ENCODE measurements at regions not wholly inside any gene's neighbourhood (a gene's known extent, or its start where the extent isn't known, plus 50 kb on each side); places are given as distances from the start of the nearest gene placed in this dataset.
"Not testable (repeated sequence)": the region's sequence is repeated elsewhere in the genome, so short reads cannot be mapped to it uniquely, and the experiment has no call there.

DNA sequence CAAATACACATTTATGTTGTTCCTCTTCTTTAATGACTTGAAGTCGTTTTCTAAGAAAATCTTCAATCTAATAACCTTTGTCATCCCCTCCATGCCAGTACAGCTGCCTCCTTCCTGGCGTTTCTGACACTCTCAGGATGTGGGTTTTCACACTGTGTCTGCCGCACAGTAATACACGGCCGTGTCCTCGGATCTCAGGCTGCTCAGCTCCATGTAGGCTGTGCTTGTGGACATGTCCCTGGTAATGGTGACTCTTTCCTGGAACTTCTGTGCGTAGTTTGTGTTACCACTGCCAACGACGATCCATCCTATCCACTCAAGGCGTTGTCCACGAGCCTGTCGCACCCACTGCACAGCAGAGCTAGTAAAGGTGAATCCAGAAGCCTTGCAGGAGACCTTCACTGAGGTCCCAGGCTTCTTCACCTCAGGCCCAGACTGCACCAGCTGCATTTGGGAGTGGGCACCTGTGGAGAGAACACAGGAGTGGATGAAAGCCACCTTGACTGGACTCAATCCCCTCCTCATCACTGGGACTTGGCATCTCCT, 1095.9 kb downstream of the TMEM121 start:
- no peak for FAIRE-seq
- no peak for DNase-seq (ENCODE audit: insufficient read length, low spot score)

- no peak for DNase-seq (ENCODE audit: insufficient read length, low spot score)
These were observed 1098.8 kb downstream of the TMEM121 start for GRCh38 chr14:106625186-106625585.

GRCh38 chr14:106626469-106626868, 1100.1 kb downstream of the TMEM121 start:
- FAIRE-seq; DNase-seq (ENCODE audit: insufficient read length, low spot score): not testable (repeated sequence)

More at GRCh38 chr14:106625186-106625585, 1098.8 kb downstream of the TMEM121 start:
- no peak for FAIRE-seq

DNA sequence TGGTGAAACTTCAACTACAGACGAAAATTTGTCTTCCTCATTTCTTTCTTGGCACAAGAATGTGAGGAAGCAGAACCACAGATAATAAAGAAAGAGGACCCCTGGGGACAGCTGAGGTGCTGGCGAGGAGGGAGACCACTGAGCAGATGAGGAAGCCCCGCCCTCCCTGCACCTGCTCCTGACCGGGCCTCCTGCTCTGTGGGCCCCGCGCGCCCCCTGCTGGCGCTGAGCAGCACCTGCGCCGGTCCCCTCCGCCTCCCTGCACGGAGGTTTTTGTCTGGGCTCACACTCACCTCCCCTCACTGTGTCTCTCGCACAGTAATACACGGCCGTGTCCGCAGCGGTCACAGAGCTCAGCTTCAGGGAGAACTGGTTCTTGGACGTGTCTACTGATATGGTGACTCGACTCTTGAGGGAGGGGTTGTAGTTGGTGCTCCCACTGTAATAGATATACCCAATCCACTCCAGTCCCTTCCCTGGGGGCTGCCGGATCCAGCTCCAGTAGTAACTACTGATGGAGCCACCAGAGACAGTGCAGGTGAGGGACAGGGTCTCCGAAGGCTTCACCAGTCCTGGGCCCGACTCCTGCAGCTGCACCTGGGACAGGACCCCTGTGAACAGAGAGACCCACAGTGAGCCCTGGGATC, 1100.7 kb downstream of the TMEM121 start:
- not testable (repeated sequence) for DNase-seq (ENCODE audit: insufficient read length, low spot score); FAIRE-seq

GRCh38 chr14:106631879-106632278, 1105.5 kb downstream of the TMEM121 start:
- DNase-seq (ENCODE audit: insufficient read length, low spot score) (no peak), FAIRE-seq (no peak)

DNA sequence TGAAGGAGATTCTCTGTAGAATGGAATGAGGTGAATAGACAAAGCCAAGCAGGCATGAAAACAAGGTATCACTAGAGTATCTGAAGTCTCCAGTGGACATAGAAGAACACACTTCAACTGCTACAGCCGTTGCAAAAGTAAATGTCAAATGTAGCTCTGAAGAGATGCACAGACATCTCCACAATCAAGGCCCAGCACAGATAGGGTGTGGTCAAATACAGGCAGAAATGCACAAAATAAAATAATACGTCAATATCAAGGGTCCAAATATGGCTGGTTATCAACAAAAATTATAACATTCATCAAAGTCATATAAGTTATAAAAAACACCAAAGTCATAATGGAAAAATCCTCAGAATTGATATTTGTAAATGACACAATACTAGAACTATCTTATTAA, 1107.3 kb downstream of the TMEM121 start:
- FAIRE-seq, result no peak
- no peak for DNase-seq (ENCODE audit: insufficient read length, low spot score)

- DNase-seq (ENCODE audit: insufficient read length, low spot score) (no peak), FAIRE-seq (no peak)
These were observed 1109.2 kb downstream of the TMEM121 start for GRCh38 chr14:106635569-106635968.

- DNase-seq (ENCODE audit: insufficient read length, low spot score); FAIRE-seq: not testable (repeated sequence)
These were observed 1112.5 kb downstream of the TMEM121 start for GRCh38 chr14:106638786-106639452.

GRCh38 chr14:106642090-106642489, 1115.7 kb downstream of the TMEM121 start:
- no peak for FAIRE-seq
- no peak for DNase-seq (ENCODE audit: insufficient read length, low spot score)

DNA sequence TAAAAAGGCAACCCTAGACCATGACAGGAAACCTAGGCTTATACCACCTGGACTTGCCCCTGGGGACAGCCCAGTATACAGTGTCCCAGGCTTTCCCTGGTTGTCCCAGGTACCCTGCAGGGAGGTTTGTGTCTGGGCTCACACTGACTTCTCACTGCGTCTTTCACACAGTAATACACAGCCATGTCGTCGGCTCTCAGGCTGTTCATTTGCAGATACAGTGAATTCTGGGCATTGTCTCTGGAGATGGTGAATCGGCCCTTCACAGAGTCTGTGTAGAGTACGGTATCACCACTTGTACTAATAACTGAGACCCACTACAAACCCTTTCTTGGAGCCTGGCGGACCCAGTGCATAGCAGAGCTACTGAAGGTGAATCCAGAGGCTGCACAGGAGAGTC, 1116.6 kb downstream of the TMEM121 start:
- DNase-seq (ENCODE audit: insufficient read length, low spot score); FAIRE-seq: not testable (repeated sequence)

- DNase-seq (ENCODE audit: insufficient read length, low spot score); FAIRE-seq: not testable (repeated sequence)
These were observed 1122.5 kb downstream of the TMEM121 start for GRCh38 chr14:106648874-106649273.

DNA sequence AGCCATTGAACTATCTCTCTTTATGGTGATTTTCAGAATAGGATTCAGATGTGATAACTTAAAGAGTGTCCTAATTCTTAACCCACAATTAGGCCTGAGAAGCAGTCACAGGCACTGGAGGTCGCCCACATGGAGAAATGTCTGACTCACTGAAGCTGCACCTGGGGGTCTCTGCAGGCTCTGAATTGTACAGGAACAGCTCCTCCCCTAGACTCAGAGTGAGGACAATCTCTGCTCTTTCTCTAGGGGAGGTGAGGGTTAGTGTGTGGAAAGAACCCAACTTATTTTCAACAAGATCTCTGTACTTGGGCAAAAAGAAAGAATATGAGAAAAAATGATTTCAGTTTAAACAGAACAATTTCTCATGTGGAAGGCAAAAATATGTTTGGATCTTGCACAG, 1124.6 kb downstream of the TMEM121 start:
- DNase-seq (ENCODE audit: insufficient read length, low spot score), result no peak

DNA sequence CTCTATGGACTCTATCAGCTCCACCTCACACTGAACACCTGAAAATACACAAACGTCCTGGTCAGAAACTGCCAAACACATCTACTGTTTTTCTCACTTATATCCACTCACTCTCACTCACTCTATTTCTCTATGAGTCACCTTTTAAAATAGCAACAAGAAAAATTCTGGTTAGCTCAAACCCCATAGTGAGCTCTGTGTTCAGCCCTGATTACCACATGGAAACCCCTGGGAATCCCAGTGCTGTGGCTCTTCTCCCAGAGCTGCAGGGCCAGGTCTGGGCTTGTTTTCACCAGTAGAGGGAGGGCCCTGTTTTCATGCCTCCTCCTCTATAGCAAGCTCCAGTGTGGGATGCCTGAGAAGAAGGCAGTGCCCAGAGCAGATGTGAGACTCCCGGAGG, 1126.1 kb downstream of the TMEM121 start:
- DNase-seq (ENCODE audit: insufficient read length, low spot score), result no peak
- FAIRE-seq, result no peak

More for the DNA sequence above, 1124.6 kb downstream of the TMEM121 start:
- FAIRE-seq, result no peak

DNA sequence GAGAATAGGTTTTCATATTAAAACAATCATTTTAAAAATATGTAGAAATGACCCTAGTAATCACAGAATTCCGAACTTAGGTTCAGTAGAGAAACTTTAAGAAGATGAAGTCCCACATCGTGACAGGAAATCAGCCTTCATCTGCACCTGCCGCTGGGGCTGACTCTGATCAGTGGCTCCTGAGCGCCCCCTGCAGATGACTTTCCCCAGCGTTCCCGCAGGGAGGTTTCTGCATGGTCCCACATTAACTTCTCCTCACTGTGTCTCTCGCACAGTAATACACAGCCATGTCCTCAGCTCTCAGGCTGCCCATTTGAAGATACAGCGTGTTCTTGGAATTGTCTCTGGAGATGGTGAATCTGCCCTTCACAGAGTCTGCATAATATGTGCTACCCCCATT, 1131.1 kb downstream of the TMEM121 start:
- no peak for FAIRE-seq
- no peak for DNase-seq (ENCODE audit: insufficient read length, low spot score)

GRCh38 chr14:106658066-106658860, 1131.9 kb downstream of the TMEM121 start:
- DNase-seq (ENCODE audit: insufficient read length, low spot score); FAIRE-seq: not testable (repeated sequence)

DNA sequence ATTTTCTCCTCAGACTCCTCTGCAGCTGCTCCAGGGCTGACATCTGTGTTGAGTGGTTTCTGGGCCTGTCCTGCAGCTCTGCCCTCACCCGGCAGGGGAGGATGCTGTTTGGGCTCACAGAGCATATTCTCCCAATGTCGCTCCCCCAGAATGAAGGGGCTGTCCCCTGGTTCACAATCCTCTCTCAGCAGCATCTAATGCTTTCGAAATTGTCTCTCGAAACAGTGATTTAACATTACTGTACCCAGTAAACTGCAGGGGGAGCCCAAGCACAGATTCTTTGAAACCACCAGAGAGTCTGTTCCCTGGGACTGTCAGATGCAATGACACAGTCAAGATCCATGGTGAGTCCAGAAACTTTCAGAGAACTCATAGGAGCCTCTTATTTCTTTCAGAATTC, 1135.2 kb downstream of the TMEM121 start:
- not testable (repeated sequence) for DNase-seq (ENCODE audit: insufficient read length, low spot score); FAIRE-seq

DNA sequence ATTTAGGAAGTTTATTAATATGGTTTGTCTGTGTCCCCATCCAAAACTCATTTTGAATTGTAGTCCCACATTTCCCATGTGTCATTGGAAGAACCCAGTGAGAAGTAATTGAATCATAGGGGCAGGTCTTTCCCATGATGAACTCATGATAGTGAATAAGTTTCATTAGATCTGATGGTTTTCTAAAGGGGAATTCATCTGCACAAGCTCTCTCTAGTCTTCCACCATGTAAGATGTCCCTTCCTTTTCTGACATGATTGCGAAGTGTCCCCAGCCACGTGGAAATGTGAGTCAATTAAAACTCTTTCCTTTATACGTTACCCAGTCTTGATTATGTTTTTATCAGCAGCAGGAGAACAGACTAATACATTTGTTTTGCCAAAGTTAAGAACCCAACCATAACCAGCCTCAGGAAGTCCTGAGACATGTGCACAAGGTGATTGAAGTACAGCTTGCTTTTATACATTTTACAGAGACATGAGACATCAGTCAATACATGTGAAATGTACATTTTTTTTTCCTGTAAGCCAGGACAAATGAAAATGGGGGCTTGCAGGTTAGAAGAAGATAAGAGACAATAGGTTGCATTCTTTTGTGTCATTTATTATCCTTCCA, 1136.7 kb downstream of the TMEM121 start:
- DNase-seq (ENCODE audit: insufficient read length, low spot score) (no peak), FAIRE-seq (no peak)

GRCh38 chr14:106663805-106664410, 1137.5 kb downstream of the TMEM121 start:
- not testable (repeated sequence) for DNase-seq (ENCODE audit: insufficient read length, low spot score); FAIRE-seq

- DNase-seq (ENCODE audit: insufficient read length, low spot score), result no peak
- no peak for FAIRE-seq
These were observed 1139.4 kb downstream of the TMEM121 start for GRCh38 chr14:106665814-106666213.

DNA sequence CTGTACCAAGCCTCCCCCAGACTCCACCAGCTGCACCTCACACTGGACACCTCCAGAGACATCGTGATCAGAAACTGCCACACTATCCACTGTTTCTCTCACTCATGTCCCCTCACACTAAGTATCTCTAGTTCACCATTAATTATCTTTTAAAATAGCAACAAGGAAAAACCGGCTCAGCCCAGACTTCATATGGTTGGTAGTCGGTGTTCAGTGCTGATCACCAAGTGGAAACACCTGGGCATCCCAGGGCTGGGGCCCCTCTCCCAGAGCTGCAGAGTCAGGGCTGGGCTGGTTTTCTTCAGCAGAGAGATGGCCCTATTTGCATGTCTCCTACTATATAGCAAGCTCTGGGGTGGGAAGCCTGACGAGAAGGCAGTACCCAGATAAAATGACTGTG, 1140.0 kb downstream of the TMEM121 start:
- DNase-seq (ENCODE audit: insufficient read length, low spot score), result no peak
- no peak for FAIRE-seq
